SU-DHL-6 (cell line): ENCODE measurements at regions not wholly inside any gene's neighbourhood (a gene's known extent, or its start where the extent isn't known, plus 50 kb on each side); places are given as distances from the start of the nearest gene placed in this dataset.

ENCODE experiments used
- H2AFZ ChIP-seq: fragments of 200-600 bp; sonication (generic); 2 replicates; pipeline ENCODE4 v1.6.1; 2014; ENCODE audit warnings: low read depth, mild to moderate bottlenecking, moderate library complexity, mixed read lengths, antibody characterized with exemption, low read length; ENCODE audit not compliant: severe bottlenecking
- H3F3A ChIP-seq: fragments of 200-600 bp; shearing (Covaris generic); 2 replicates; pipeline ENCODE4 v1.6.0; 2016; ENCODE audit warnings: antibody characterized with exemption, mild to moderate bottlenecking; ENCODE audit not compliant: insufficient read depth
- H3K27ac ChIP-seq: fragments of 200-600 bp; sonication (generic); 2 replicates; pipeline ENCODE4 v1.5.1; 2016; ENCODE audit warnings: low read depth, mild to moderate bottlenecking, low read length, moderate library complexity, mixed read lengths
- H3K27me3 ChIP-seq: fragments of 200-600 bp; sonication (generic), shearing (Covaris generic); 2 replicates; pipeline ENCODE4 v1.6.0; 2014; ENCODE audit warnings: mild to moderate bottlenecking, low read length
- H3K36me3 ChIP-seq: fragments of 200-600 bp; sonication (generic); 2 replicates; pipeline ENCODE4 v1.6.1; 2014; ENCODE audit warnings: mild to moderate bottlenecking, low read length, mixed read lengths
- H3K4me2 ChIP-seq: fragments of 300-600, 200-600 bp; shearing (Covaris generic), sonication (generic); 2 replicates; pipeline ENCODE4 v1.6.0; 2014; ENCODE audit warnings: low read length, low read depth, mild to moderate bottlenecking; ENCODE audit not compliant: poor library complexity, severe bottlenecking
- H3K4me3 ChIP-seq: fragments of 200-600 bp; sonication (generic); 2 replicates; pipeline ENCODE4 v1.5.1; 2014; ENCODE audit warnings: antibody characterized with exemption, low read length, mild to moderate bottlenecking, mixed read lengths; ENCODE audit not compliant: insufficient read depth, poor library complexity, severe bottlenecking
- H3K79me2 ChIP-seq: fragments of 200-600 bp; sonication (generic); 2 replicates; pipeline ENCODE4 v1.6.1; 2014; ENCODE audit warnings: mild to moderate bottlenecking, low read length, moderate library complexity; ENCODE audit not compliant: insufficient read depth
- H3K9ac ChIP-seq: fragments of 200-600 bp; sonication (generic); 2 replicates; pipeline ENCODE4 v1.7.0; 2014; ENCODE audit warnings: mild to moderate bottlenecking, low read length
- H3K9me2 ChIP-seq: fragments of 200-600 bp; sonication (generic); replicated peaks from 2 replicates; pipeline ENCODE4 v1.6.1; 2014; ENCODE audit warnings: low read length; ENCODE audit not compliant: insufficient read depth
- H3K9me3 ChIP-seq: fragments of 200-600 bp; sonication (generic); 2 replicates; pipeline ENCODE4 v1.6.1; 2014; ENCODE audit warnings: low read length, mixed read lengths; ENCODE audit not compliant: insufficient read depth
- H4K20me1 ChIP-seq: fragments of 200-600 bp; sonication (generic); 2 replicates; pipeline ENCODE4 v1.6.1; 2014; ENCODE audit warnings: low read depth, mild to moderate bottlenecking, antibody characterized with exemption, low read length, moderate library complexity, mixed read lengths
- CTCF ChIP-seq: fragments of 200-600 bp; sonication (generic); IDR thresholded peaks from one replicate; pipeline ENCODE4 v1.5.1; 2017; ENCODE audit warnings: antibody characterized with exemption, mild to moderate bottlenecking, low read length, moderate library complexity; ENCODE audit not compliant: insufficient read depth, poor library complexity, severe bottlenecking
- EZH2phosphoT487 ChIP-seq: fragments of 200-600 bp; sonication (generic), shearing (Covaris generic); conservative IDR thresholded peaks from 2 replicates; pipeline ENCODE4 v1.6.1; 2018; ENCODE audit warnings: mild to moderate bottlenecking, antibody characterized with exemption, low read length, moderate library complexity, mixed read lengths

- Histone ChIP-seq H3K4me2 (no peak overlapping the region), H3K79me2 (no peaks in the 10 kb centered on the region), H3K9me3 (no peaks in the 10 kb centered on the region), H3K27ac (no peak overlapping the region), H4K20me1 (no peaks in the 10 kb centered on the region), H3K4me3 (no peak overlapping the region), H3F3A (no peaks in the 10 kb centered on the region), H3K27me3 (no peaks in the 10 kb centered on the region), H2AFZ (no peak overlapping the region), H3K9ac (no peak overlapping the region), H3K9me2 (no peaks in the 10 kb centered on the region), H3K36me3 (no peaks in the 10 kb centered on the region)
- no peak for TF ChIP-seq CTCF
- no peak for TF ChIP-seq EZH2phosphoT487
Measured at GRCh38 chr1:83802460-83803152, 196.3 kb downstream of the TTLL7 start.

- Histone ChIP-seq H2AFZ (no peak overlapping the region), H3K4me2 (no peak overlapping the region), H3K36me3 (no peaks in the 10 kb centered on the region), H3K9me3 (no peaks in the 10 kb centered on the region), H3F3A (no peaks in the 10 kb centered on the region), H3K9ac (no peak overlapping the region), H3K27me3 (no peaks in the 10 kb centered on the region), H3K4me3 (no peak overlapping the region), H3K9me2 (no peaks in the 10 kb centered on the region), H3K79me2 (no peaks in the 10 kb centered on the region), H3K27ac (no peak overlapping the region), H4K20me1 (no peaks in the 10 kb centered on the region)
- TF ChIP-seq CTCF, result no peak
Measured at GRCh38 chr1:83802023-83802422, 196.9 kb downstream of the TTLL7 start.

DNA sequence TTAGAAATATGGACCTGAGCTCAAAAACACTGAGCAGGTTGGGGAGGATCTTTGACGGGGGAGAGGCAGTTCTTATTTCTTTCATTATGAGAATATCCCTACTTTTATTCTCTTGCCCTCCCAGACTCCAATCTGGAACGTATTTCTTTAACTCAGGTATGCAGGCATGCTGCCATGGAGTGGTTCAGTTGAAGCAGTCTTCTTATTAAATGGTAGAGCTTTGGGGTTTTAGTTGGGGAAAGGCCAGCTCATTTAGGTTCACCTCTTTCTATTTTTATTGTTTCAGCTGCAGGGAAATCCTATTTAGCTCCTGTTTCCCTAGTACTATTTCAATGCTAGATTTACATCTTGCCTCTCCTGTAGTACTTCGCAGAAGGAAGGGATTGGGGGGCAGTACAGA is 198.9 kb downstream of the TTLL7 start:
- no peaks in the 10 kb centered on the region for H3K9me2 ChIP-seq
- no peaks in the 10 kb centered on the region for H4K20me1 ChIP-seq
- TF ChIP-seq EZH2phosphoT487 (no peak), CTCF (no peak)
- H3K27ac ChIP-seq, result no peak overlapping the region
- H2AFZ ChIP-seq, result no peak overlapping the region
- H3K9me3 ChIP-seq, result no peaks in the 10 kb centered on the region
- no peak overlapping the region for H3K9ac ChIP-seq
- H3K36me3 ChIP-seq, result no peaks in the 10 kb centered on the region
- no peaks in the 10 kb centered on the region for H3K79me2 ChIP-seq
- H3K4me3 ChIP-seq, result no peak overlapping the region
- no peak overlapping the region for H3K4me2 ChIP-seq
- no peaks in the 10 kb centered on the region for H3F3A ChIP-seq
- H3K27me3 ChIP-seq, result no peaks in the 10 kb centered on the region
